ENCODE measurements at regions not wholly inside any gene's neighbourhood (a gene's known extent, or its start where the extent isn't known, plus 50 kb on each side); places are given as distances from the start of the nearest gene placed in this dataset.

GRCh38 chr12:130073721-130074120, 88.5 kb upstream of the FZD10 start:
- TF ChIP-seq MAFK (IDR thresholded peaks at IDR 0.05; ENCODE audit: low read depth, low read length) (no peak), RCOR1 (IDR thresholded peaks at IDR 0.05; ENCODE audit: insufficient replicate concordance, low read length) (no peak), CTCF (conservative IDR thresholded peaks at IDR 0.05; ENCODE audit: low read depth, low read length) (no peak), BHLHE40 (IDR thresholded peaks at IDR 0.05; ENCODE audit: low read depth, low read length) (no peak), FOS (IDR thresholded peaks at IDR 0.05; ENCODE audit: low read depth, low read length) (no peak), POLR2A (IDR thresholded peaks at IDR 0.05; ENCODE audit: low read depth, low read length) (no peak), RFX5 (IDR thresholded peaks at IDR 0.05; ENCODE audit: low read depth, low read length) (no peak), ELK1 (IDR thresholded peaks at IDR 0.05; ENCODE audit: borderline replicate concordance, low read depth, low read length) (no peak), CHD1 (IDR thresholded peaks at IDR 0.05; ENCODE audit: low read depth, low read length) (no peak)

Measured in IMR-90 (cell line).